Erythroblast (primary cell): ENCODE measurements at regions not wholly inside any gene's neighbourhood (a gene's known extent, or its start where the extent isn't known, plus 50 kb on each side); places are given as distances from the start of the nearest gene placed in this dataset.

ENCODE experiments used
- GATA1 ChIP-seq: IDR thresholded peaks from 2 replicates; pipeline ENCODE4 v1.6.1; 2011; ENCODE audit warnings: low read depth, mild to moderate bottlenecking, control low read depth, low read length, moderate library complexity
- POLR2A ChIP-seq: IDR thresholded peaks from 2 replicates; pipeline ENCODE4 v1.6.1; 2011; ENCODE audit warnings: mild to moderate bottlenecking, low read length

GRCh38 chr2:125652280-125652679 is 1003.7 kb upstream of the GYPC start:
- TF ChIP-seq POLR2A (no peak), GATA1 (no peak)
